GM20000 (cell line): ENCODE measurements at regions not wholly inside any gene's neighbourhood (a gene's known extent, or its start where the extent isn't known, plus 50 kb on each side); places are given as distances from the start of the nearest gene placed in this dataset.
A peak's percentile ranks its signal among the peaks of the same experiment; 100 is the strongest.
"Not testable (repeated sequence)": the region's sequence is repeated elsewhere in the genome, so short reads cannot be mapped to it uniquely, and the experiment has no call there.

Experiments used
- DNase-seq: peaks from one replicate; pipeline ENCODE4 v3.0.0; 2012; ENCODE audit warnings: low spot score
- CTCF ChIP-seq: IDR thresholded peaks from 2 replicates; pipeline ENCODE4 v1.5.1; 2012; ENCODE audit warnings: mild to moderate bottlenecking, control low read depth; ENCODE audit errors: extremely low read depth, missing control alignments

- no peak for TF ChIP-seq CTCF
- DNase-seq = no peak
Measured at GRCh38 chr12:47481041-47481440, 224.8 kb downstream of the RPAP3 start.

GRCh38 chr12:47478426-47478825 lies 227.4 kb downstream of the RPAP3 start:
- no peak for TF ChIP-seq CTCF
- DNase-seq = no peak

GRCh38 chr12:47473091-47473490 lies 232.7 kb downstream of the RPAP3 start:
- DNase-seq = no peak
- no peak for TF ChIP-seq CTCF

- DNase-seq = not testable (repeated sequence)
Measured at GRCh38 chr12:47470349-47470748, 235.5 kb downstream of the RPAP3 start.

- DNase-seq = not testable (repeated sequence)
Measured at GRCh38 chr12:47463918-47464317, 241.9 kb downstream of the RPAP3 start.

GRCh38 chr12:47458279-47458678 lies 247.6 kb downstream of the RPAP3 start:
- no peak for DNase-seq
- no peak for TF ChIP-seq CTCF

- peak; percentile 6 for DNase-seq
- no peak for TF ChIP-seq CTCF
Measured at GRCh38 chr12:47449797-47450196, 256.0 kb downstream of the RPAP3 start.

- no peak for TF ChIP-seq CTCF
- DNase-seq = no peak
Measured at GRCh38 chr12:47442310-47442709, 263.5 kb downstream of the RPAP3 start.

- TF ChIP-seq CTCF = no peak
- DNase-seq = no peak
Measured at GRCh38 chr12:47441490-47441889, 264.3 kb downstream of the RPAP3 start.
